GM23248 (cell line): ENCODE measurements at regions not wholly inside any gene's neighbourhood (a gene's known extent, or its start where the extent isn't known, plus 50 kb on each side); places are given as distances from the start of the nearest gene placed in this dataset.

Experiments
- EZH2 ChIP-seq: fragments of 200-600 bp; sonication (generic); IDR thresholded peaks from 2 replicates; pipeline ENCODE4 v1.6.1; 2018; ENCODE audit warnings: antibody characterized with exemption, mild to moderate bottlenecking; ENCODE audit not compliant: insufficient read depth, poor library complexity, severe bottlenecking
- EZH2phosphoT487 ChIP-seq: fragments of 200-600 bp; sonication (generic); IDR thresholded peaks from 2 replicates; pipeline ENCODE4 v1.6.1; 2018; ENCODE audit warnings: antibody characterized with exemption, moderate library complexity, mild to moderate bottlenecking, low read depth; ENCODE audit not compliant: insufficient read depth

DNA sequence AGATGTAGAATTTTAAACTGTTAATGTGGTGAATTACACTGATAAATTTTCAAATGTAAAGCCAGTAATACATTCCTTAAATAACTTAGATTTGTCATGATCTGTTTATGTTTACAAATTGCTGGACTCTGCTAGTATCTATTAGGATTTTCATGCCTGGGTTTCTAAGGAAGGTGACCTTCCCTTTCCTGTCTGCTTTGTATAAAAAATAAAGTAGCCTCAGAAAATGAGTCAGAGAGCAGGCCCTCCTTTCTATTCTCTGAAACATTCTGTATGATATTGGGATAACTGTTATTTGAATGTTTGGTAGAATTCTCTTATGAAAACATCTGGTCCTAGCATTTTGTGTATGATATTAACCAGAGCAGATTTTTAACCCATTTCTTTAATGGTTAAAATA lies 255.3 kb downstream of the SYK start:
- TF ChIP-seq EZH2 (no peak), EZH2phosphoT487 (no peak)
